ENCODE measurements at regions not wholly inside any gene's neighbourhood (a gene's known extent, or its start where the extent isn't known, plus 50 kb on each side); places are given as distances from the start of the nearest gene placed in this dataset.

DNA sequence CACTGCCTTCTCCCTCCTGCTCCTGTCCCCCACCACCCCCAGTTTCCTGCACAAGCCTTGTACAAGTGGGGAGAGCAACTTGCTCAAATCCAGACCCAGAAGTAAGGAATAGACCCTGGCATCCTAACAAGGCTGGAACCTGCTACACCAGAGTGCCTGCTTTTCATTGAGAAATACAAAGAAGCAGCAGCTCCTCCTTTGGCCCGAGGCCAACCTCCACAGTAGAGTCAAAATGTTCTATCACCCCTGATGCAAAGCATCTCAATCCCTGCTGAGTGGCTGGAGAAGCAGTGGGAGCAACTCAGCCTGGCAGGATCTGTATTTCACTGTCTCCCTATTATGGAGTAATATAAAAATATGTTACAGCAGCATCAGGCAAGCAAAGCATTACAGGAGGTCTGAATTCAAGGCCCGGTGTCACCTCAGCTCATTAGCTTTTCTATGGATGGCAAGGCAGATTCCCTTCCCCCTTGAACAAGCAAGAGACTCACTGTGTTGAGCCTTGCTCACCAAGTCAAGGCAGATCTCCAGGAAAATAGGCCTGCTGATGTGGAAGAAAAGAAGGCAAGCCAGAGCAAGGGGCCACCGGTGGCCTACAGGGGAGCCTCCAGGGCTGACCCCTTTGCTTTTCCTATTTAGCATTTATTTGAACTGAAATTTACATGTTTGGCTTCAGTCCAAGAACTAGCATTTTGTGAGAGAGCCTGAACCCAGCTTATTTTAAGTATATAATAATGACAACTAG lies 186.3 kb upstream of the EGLN3 start:
- no peak for DNase-seq

DNA sequence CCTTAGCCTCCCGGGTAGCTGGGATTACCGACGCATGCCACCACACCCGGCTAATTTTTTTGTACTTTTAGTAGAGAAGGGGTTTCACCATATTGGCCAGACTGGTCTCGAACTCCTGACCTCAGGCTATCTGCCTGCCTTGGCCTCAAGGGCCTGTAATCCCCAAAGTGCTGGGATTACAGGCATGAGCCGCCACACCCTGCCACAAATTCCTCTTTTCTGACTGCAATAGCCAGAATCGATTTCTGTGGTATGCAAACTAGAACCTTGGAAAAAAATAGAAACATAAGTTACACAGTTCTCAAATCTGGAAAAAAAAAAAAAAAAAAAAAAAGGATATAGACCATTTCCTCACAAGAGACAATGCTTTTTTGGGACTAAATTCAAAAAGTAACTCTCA lies 184.6 kb upstream of the EGLN3 start:
- no peak for DNase-seq

- no peak for DNase-seq
Measured at GRCh38 chr14:34134484-34134883, 183.6 kb upstream of the EGLN3 start.

GRCh38 chr14:34129927-34130552 lies 179.2 kb upstream of the EGLN3 start:
- DNase-seq = peak in 2 of 56 donors; percentile 0 to 26

DNA sequence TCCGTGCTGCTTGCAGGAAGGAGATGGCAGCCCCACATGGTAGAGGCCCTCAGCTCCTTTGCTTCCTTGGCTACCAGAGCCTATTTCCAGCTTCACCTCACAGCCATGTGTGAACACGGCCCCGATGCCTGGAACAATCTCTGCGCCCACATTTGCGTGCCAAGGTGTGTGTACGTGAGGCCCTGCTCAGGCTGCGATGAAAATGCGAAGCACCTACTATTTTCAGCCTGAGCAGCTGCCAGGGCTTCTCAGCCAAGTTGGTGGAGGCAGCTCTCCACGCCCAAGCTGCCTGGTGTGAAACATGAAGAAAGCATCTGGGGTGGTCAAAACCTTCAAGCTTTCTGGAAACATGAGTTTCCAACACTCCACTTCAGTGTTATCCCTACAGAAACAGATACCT lies 177.8 kb upstream of the EGLN3 start:
- DNase-seq = no peak

GRCh38 chr14:34126586-34126985 lies 175.7 kb upstream of the EGLN3 start:
- no peak for DNase-seq

DNA sequence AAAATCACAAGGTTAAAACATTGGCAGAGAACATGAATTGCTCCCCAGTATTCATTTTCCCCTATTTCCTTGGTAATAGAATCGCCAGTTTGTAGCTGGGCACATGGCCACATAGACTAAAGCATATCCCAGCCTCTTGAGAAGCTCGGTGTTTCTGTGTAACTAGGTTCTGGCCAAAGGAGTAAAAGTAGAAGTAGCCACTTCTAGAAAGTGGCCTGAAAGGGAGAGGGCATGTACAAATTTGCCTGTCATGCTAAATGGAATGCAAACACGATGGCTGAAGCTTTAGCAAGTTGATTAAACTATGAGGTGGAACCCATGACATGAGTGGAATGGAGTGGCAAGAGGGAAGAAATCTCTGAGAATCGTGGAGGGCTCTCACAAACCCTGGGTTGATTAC lies 173.7 kb upstream of the EGLN3 start:
- DNase-seq = no peak

- no peak for DNase-seq
Measured at GRCh38 chr14:34122650-34123049, 171.8 kb upstream of the EGLN3 start.

DNA sequence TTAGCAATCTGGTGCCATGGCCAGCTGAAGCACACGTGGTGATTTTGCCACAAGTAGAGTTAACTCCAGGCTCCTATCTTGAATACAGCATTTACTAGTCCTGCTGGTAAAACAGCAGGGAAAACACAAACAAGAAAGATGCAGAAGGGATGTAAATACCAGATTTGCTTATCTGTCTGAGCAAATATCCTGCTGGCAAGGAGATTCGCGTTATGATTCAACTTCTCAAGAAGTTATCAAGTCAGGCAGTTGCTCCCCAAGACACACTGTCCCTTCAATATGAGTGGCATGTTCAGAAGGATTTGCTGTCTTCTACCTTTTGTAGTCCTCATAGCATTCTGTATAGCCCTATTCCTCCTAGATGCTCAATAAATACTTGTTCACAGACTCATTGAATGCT lies 171.2 kb upstream of the EGLN3 start:
- no peak for DNase-seq

DNA sequence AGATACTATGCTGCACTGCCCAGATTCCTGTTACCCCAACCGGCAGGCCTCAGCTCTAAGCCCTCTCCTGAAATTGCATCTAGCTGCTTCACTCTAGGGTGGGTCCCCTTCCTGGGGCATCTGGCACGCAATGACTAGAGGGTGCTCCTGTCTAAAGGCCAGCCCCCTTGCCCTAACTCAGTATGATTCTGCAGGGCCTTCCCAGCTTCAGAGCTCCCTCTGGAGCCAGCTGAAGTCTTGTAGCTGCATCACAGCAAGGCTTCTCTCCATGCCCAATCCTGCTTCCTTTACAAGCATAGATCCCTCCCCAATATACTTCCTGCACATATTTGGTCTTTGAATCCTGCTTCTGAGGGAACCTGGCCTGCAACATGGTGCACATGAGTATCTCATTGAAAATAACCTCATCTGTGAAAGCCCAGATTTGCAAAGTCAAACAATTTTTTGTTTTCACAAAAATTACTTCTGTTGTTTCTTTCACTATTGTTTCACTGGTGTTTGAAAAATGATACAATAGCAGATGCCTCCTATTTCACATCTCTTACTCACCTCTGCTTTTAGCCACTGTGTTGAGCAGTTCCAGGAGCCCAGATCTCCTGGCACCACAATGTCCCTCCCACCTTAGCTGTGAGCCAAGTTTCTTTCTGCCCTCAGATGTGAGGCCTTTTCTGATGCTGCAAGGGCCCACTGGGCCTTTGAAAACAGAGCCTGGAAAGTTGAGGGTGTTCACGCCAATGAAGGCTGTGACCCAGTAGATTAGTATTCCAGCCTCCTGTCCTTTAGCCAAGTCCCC lies 169.5 kb upstream of the EGLN3 start:
- DNase-seq = peak in 2 of 56 donors; percentile 5 to 9

DNA sequence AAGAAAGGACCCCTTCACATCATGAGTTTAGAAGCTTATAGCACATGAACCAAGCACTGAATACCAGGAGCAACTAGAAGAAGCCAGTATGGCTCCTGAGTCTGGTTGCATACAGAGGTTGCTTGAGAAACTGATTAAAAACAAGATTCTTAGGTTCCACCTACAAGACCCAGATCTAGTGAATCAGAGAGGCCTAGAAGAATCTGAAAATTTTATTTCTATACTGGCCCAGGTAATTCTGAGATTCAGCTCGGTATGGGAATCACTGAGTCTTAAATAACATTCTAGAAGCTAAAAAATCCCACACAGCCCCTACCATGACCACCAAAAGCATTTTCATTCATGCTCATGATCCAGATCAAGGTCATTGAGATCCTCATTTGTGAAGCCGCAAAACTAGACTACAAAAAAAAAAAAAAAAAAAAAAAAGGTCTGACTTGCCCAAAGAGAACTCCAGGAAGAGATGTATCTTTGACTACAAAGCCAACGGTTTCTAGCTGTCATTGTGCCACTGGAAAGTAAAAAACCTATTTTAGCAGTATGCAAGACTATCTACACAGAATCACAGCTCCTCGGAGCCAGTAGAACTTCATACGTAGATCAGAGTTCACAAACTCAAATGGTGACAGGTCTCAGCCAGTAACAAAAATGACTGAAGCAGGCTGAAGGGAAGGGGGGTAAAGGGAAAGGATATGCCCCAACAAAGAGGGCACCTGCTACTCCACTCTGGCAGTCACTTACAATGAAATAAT lies 168.4 kb upstream of the EGLN3 start:
- DNase-seq = no peak

DNA sequence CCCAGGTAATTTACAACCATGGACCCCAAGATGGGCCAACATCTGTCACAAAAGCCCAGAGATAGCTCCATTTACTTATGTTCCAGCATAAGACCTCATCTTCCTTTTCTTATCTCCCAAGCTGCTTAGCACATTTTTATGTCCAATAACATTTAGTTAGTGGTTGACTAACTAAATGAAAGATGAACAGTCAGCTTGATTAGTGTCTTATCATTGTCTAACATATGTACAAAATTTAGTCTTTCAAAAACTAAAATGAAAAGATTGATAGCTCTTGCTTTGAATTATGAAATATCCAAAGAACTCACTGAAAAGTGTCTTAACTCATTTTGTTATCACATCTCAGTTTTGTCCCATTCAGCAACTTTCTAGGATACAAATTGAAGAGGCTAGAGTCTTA lies 163.1 kb upstream of the EGLN3 start:
- DNase-seq = no peak

DNA sequence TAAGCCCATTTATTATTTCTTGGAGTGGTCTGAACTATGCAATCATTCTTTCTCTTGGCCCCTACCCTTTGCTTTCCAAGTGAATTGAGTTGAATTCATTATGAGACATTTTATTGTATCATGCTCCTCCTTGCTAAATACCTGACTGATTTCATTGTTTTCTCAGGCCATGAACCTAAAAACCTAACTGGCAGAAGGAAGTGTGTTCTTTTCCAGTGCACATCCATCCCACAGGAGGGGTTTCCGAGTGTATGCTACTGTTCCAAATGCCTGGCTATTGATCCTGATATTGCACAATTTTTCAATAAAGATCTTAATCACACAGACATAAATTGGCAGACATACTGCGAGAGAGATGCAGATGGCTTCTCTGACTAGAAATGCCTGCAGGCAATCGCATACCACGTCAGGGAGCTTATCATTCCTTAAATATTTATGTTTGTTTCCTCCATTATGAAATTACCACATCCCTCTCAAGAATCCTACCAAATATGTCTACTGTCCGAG lies 162.2 kb upstream of the EGLN3 start:
- DNase-seq = no peak

GRCh38 chr14:34111953-34112352 lies 161.1 kb upstream of the EGLN3 start:
- no peak for DNase-seq

DNA sequence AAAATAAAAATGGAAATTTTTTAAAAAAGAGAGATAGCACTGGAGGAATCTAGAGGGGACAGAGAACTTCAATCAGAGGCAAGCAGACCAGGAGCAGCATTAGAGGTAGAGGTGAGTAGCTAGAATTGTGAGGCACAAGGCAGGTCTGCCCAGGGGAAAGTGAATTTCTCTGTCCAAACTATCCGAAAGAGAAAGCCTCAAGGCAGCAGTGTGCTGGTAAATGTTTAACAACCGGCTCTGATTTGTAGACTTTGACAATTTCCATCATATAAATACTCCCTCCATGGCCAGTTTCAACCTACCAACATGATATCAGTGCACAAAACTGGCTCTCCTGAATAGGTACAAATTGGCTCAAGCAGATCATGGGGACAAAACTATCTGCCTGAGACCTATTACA lies 160.6 kb upstream of the EGLN3 start:
- no peak for DNase-seq

DNA sequence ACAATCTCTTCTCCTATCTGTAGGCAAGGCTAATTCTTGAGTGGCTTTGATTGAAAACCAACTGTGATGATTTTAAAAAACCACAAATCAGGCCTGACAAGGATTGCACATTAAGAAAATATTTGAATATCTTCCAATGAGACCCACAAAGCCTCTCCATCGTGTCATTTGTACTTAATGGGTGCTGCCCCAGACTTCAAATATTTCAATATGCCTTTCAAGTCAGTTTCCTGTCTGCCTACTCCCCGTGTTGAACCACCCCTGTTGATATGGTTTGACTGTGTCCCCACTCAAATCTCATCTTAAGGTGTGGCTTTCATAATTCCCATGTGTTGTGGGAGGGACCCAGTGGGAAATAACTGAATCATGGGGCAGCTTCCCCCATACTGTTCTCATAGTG lies 159.7 kb upstream of the EGLN3 start:
- no peak for DNase-seq

GRCh38 chr14:34107441-34107840 lies 156.6 kb upstream of the EGLN3 start:
- DNase-seq = no peak

- DNase-seq = no peak
Measured at GRCh38 chr14:34106310-34106709, 155.4 kb upstream of the EGLN3 start.

- no peak for DNase-seq
Measured at GRCh38 chr14:34104489-34105397, 153.9 kb upstream of the EGLN3 start.

DNA sequence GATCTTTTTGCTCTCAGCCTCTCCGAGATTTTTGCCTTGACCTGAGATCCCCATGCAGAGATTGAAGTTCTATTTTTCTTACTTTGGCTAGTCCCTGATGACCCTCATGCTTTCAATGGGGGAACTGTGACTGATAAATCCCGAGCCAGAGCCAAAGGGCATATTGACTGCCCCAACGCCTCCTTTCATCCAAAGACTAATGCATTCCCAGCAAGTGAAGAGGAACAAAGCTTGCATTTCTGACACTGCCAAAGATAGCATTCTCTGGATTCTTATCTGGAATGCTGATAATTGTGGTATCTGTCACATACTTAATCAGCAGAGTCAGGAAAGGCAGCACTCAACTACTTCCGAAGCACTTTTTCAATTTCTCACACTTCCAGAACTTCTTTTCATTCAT lies 152.3 kb upstream of the EGLN3 start:
- DNase-seq = no peak

GRCh38 chr14:34099635-34100034 lies 148.8 kb upstream of the EGLN3 start:
- no peak for DNase-seq

Measured in nucleus accumbens (tissue), 56 donors.